ENCODE measurements at regions not wholly inside any gene's neighbourhood (a gene's known extent, or its start where the extent isn't known, plus 50 kb on each side); places are given as distances from the start of the nearest gene placed in this dataset.

DNA sequence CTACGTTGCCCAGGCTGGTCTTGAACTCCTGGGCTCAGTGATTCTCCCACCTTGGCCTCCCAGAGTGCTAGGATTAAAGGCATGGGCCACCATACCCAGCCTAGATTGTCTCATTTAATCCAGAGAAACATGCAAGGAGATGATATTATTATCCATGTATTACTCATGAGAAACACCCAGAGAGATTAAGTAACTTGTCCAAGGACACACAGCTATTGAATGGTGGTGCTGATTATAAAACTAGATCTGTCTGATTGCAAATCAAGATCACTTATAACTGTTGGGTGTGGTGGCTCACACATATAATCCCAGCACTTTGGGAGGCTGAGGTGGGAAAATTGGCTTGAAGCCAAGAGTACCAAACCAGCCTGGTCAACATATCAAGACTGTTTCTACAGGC lies 94.4 kb upstream of the ZNF217 start:
- H3K27ac ChIP-seq (ENCODE audit: low read depth, low read length), result no peak overlapping the region
- TF ChIP-seq, protein P1, sequence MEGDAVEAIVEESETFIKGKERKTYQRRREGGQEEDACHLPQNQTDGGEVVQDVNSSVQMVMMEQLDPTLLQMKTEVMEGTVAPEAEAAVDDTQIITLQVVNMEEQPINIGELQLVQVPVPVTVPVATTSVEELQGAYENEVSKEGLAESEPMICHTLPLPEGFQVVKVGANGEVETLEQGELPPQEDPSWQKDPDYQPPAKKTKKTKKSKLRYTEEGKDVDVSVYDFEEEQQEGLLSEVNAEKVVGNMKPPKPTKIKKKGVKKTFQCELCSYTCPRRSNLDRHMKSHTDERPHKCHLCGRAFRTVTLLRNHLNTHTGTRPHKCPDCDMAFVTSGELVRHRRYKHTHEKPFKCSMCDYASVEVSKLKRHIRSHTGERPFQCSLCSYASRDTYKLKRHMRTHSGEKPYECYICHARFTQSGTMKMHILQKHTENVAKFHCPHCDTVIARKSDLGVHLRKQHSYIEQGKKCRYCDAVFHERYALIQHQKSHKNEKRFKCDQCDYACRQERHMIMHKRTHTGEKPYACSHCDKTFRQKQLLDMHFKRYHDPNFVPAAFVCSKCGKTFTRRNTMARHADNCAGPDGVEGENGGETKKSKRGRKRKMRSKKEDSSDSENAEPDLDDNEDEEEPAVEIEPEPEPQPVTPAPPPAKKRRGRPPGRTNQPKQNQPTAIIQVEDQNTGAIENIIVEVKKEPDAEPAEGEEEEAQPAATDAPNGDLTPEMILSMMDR (IDR thresholded peaks at IDR 0.05; ENCODE audit: insufficient read depth, low read length, poor library complexity, severe bottlenecking), result no peak
- TF ChIP-seq EZH2phosphoT487 (conservative IDR thresholded peaks at IDR 0.05; ENCODE audit: low read length), result no peak
- H3K4me2 ChIP-seq (ENCODE audit: low read depth, low read length, poor library complexity, severe bottlenecking), result no peak overlapping the region
- no peak overlapping the region for H3K4me3 ChIP-seq (ENCODE audit: insufficient read depth, low read length, poor library complexity, severe bottlenecking)
- H3K9me3 ChIP-seq (ENCODE audit: insufficient read depth, low read length), result no peaks in the 10 kb centered on the region
- no peaks in the 10 kb centered on the region for H3F3A ChIP-seq (ENCODE audit: insufficient read depth)
- H3K9ac ChIP-seq (ENCODE audit: low read length), result no peak overlapping the region
- H3K9me2 ChIP-seq (replicated peaks; ENCODE audit: insufficient read depth, low read length), result no peaks in the 10 kb centered on the region
- H3K79me2 ChIP-seq (ENCODE audit: insufficient read depth, low read length), result no peaks in the 10 kb centered on the region
- H3K36me3 ChIP-seq (ENCODE audit: low read length), result no peaks in the 10 kb centered on the region
- no peaks in the 10 kb centered on the region for H4K20me1 ChIP-seq (ENCODE audit: low read depth, low read length)
- no peak overlapping the region for H2AFZ ChIP-seq (ENCODE audit: low read depth, low read length, severe bottlenecking)
- no peaks in the 10 kb centered on the region for H3K27me3 ChIP-seq (ENCODE audit: low read length)

DNA sequence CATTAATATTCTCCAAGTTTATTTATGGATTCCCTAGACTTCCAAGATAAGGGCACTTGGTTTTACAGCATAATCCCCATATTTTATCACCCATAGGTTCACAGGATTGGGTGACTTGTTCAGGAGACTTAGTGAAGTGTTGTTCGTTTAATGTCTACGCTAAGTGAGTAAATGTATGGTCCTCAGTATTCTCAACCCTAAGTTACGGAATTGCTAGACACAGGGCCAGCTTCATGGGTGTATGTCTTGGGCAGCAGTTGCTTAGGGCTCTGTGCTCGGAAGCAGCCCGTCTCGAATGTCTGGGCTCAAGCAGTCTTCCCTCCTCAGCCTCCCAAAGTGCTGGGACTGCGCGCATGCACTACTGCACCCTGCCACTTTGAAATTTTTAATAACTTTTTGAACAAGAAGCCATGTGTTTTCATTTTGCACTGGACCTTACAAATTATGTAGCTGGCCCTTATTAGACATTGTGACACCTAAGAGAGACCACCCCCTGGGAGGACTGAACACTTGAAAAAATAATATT lies 91.5 kb upstream of the ZNF217 start:
- peak overlapping the region; percentile 42 for H3K4me2 ChIP-seq (ENCODE audit: low read depth, low read length, poor library complexity, severe bottlenecking)

DNA sequence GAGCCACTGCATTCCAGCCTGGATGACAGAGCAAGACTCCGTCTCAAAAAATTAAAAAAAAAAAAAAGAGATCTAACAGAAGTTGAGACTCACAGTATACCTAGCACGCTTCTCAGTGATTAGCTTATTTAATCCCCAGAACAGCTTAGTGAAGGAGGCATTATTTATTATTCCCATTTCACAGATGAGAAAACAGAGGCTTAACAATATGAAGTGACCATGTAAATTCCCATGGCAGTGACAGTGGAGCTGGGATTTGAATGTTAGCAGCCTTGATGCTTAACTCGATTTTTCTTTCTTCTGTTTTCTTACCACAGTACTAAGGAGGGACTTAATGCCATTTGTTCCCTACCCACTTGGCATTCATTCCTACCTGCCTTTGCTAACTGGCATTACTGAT lies 89.9 kb upstream of the ZNF217 start:
- no peak overlapping the region for H2AFZ ChIP-seq (ENCODE audit: low read depth, low read length, severe bottlenecking)
- no peaks in the 10 kb centered on the region for H3K9me3 ChIP-seq (ENCODE audit: insufficient read depth, low read length)
- no peaks in the 10 kb centered on the region for H3K27me3 ChIP-seq (ENCODE audit: low read length)
- H3K4me2 ChIP-seq (ENCODE audit: low read depth, low read length, poor library complexity, severe bottlenecking), result no peak overlapping the region
- no peak overlapping the region for H3K9ac ChIP-seq (ENCODE audit: low read length)
- H3K79me2 ChIP-seq (ENCODE audit: insufficient read depth, low read length), result no peaks in the 10 kb centered on the region
- H3K27ac ChIP-seq (ENCODE audit: low read depth, low read length), result no peak overlapping the region
- TF ChIP-seq, protein P1 (IDR thresholded peaks at IDR 0.05; ENCODE audit: insufficient read depth, low read length, poor library complexity, severe bottlenecking), result no peak
- TF ChIP-seq EZH2phosphoT487 (conservative IDR thresholded peaks at IDR 0.05; ENCODE audit: low read length), result no peak
- H3F3A ChIP-seq (ENCODE audit: insufficient read depth), result 0 out of 2 replicates have a peak, but pooled peaks cover 2% of the 10 kb centered on the region
- H4K20me1 ChIP-seq (ENCODE audit: low read depth, low read length), result no peaks in the 10 kb centered on the region
- H3K36me3 ChIP-seq (ENCODE audit: low read length), result no peaks in the 10 kb centered on the region
- H3K9me2 ChIP-seq (replicated peaks; ENCODE audit: insufficient read depth, low read length), result no peaks in the 10 kb centered on the region
- no peak overlapping the region for H3K4me3 ChIP-seq (ENCODE audit: insufficient read depth, low read length, poor library complexity, severe bottlenecking)

More for the DNA sequence above, 91.5 kb upstream of the ZNF217 start:
- peak overlapping the region; percentile 14; the same call in 1 of the 2 replicates for H3K9ac ChIP-seq (ENCODE audit: low read length)
- H4K20me1 ChIP-seq (ENCODE audit: low read depth, low read length), result no peaks in the 10 kb centered on the region
- H3K9me3 ChIP-seq (ENCODE audit: insufficient read depth, low read length), result no peaks in the 10 kb centered on the region
- no peaks in the 10 kb centered on the region for H3K79me2 ChIP-seq (ENCODE audit: insufficient read depth, low read length)
- no peak for TF ChIP-seq EZH2phosphoT487 (conservative IDR thresholded peaks at IDR 0.05; ENCODE audit: low read length)
- TF ChIP-seq, protein P1 (IDR thresholded peaks at IDR 0.05; ENCODE audit: insufficient read depth, low read length, poor library complexity, severe bottlenecking), result no peak
- peak overlapping the region; percentile 47 for H2AFZ ChIP-seq (ENCODE audit: low read depth, low read length, severe bottlenecking)
- no peaks in the 10 kb centered on the region for H3K27me3 ChIP-seq (ENCODE audit: low read length)
- H3K9me2 ChIP-seq (replicated peaks; ENCODE audit: insufficient read depth, low read length), result no peaks in the 10 kb centered on the region
- no peak overlapping the region for H3K4me3 ChIP-seq (ENCODE audit: insufficient read depth, low read length, poor library complexity, severe bottlenecking)
- H3F3A ChIP-seq (ENCODE audit: insufficient read depth), result no peaks in the 10 kb centered on the region
- H3K36me3 ChIP-seq (ENCODE audit: low read length), result no peaks in the 10 kb centered on the region
- peak overlapping the region; percentile 61 for H3K27ac ChIP-seq (ENCODE audit: low read depth, low read length)

Data from SU-DHL-6 (cell line).